ENCODE measurements at regions not wholly inside any gene's neighbourhood (a gene's known extent, or its start where the extent isn't known, plus 50 kb on each side); places are given as distances from the start of the nearest gene placed in this dataset.

- TF ChIP-seq CTCF (optimal IDR thresholded peaks at IDR 0.05 in 1 of 3, IDR thresholded peaks at IDR 0.05 in 1 of 3, conservative IDR thresholded peaks at IDR 0.05 in 1 of 3; ENCODE audit: extremely low read depth in 1 of 3, insufficient read depth in 2 of 3, low read length in 3 of 3): no peak
- TF ChIP-seq EZH2 (IDR thresholded peaks at IDR 0.05; ENCODE audit: low read length): no peak
Observed at GRCh38 chr15:62730825-62731224, 311.7 kb upstream of the TPM1 start.

All from keratinocyte (primary cell).